H9 (cell line): ENCODE measurements at regions not wholly inside any gene's neighbourhood (a gene's known extent, or its start where the extent isn't known, plus 50 kb on each side); places are given as distances from the start of the nearest gene placed in this dataset.

Experiments used
- DNase-seq: peaks from one replicate; pipeline ENCODE4 v3.0.0-alpha.2; 2017
- H2AFZ ChIP-seq: one replicate; pipeline ENCODE4 v1.6.1; 2013; ENCODE audit warnings: mild to moderate bottlenecking, low read length, control low read depth, moderate library complexity
- H2AK5ac ChIP-seq: 2 replicates; pipeline ENCODE4 v1.6.1; 2013; ENCODE audit warnings: low read length, control low read depth, mixed read lengths; ENCODE audit not compliant: insufficient read length
- H2BK120ac ChIP-seq: one replicate; pipeline ENCODE4 v1.6.1; 2013; ENCODE audit warnings: low read depth, mild to moderate bottlenecking, low read length, control low read depth, inconsistent platforms; ENCODE audit not compliant: poor library complexity, severe bottlenecking
- H2BK12ac ChIP-seq: 2 replicates; pipeline ENCODE4 v1.6.1; 2013; ENCODE audit warnings: low read length, control low read depth, mixed read lengths, low read depth; ENCODE audit not compliant: insufficient read length
- H2BK15ac ChIP-seq: 2 replicates; pipeline ENCODE4 v1.6.1; 2013; ENCODE audit warnings: low read depth, low read length, control low read depth
- H2BK20ac ChIP-seq: one replicate; pipeline ENCODE4 v1.6.1; 2013; ENCODE audit warnings: low read depth, mild to moderate bottlenecking, low read length, control low read depth, inconsistent platforms; ENCODE audit not compliant: poor library complexity, severe bottlenecking
- H2BK5ac ChIP-seq: 2 replicates; pipeline ENCODE4 v1.6.1; 2013; ENCODE audit warnings: low read length, control low read depth, mixed read lengths; ENCODE audit not compliant: insufficient read length
- H3K14ac ChIP-seq: 2 replicates; pipeline ENCODE4 v1.6.1; 2013; ENCODE audit warnings: low read length, control low read depth; ENCODE audit not compliant: insufficient read depth
- H3K18ac ChIP-seq: 2 replicates; pipeline ENCODE4 v1.6.1; 2013; ENCODE audit warnings: low read depth, mild to moderate bottlenecking, mixed read lengths, low read length, control low read depth; ENCODE audit not compliant: insufficient read length
- H3K23ac ChIP-seq: 2 replicates; pipeline ENCODE4 v1.6.1; 2013; ENCODE audit warnings: low read length, control low read depth, mixed read lengths, low read depth; ENCODE audit not compliant: insufficient read length
- H3K23me2 ChIP-seq: 2 replicates; pipeline ENCODE4 v1.6.1; 2013; ENCODE audit warnings: low read depth, mild to moderate bottlenecking, mixed read lengths, low read length, control low read depth; ENCODE audit not compliant: insufficient read length, poor library complexity, severe bottlenecking
- H3K27ac ChIP-seq: 2 replicates; pipeline ENCODE4 v1.5.1; 2013; ENCODE audit warnings: low read length, control low read depth, mixed read lengths, low read depth; ENCODE audit not compliant: insufficient read length
- H3K27me3 ChIP-seq: 2 replicates; pipeline ENCODE4 v1.6.1; 2013; ENCODE audit warnings: low read length, control low read depth, inconsistent platforms; ENCODE audit not compliant: insufficient read depth
- H3K4ac ChIP-seq: 2 replicates; pipeline ENCODE4 v1.6.1; 2013; ENCODE audit warnings: low read depth, mild to moderate bottlenecking, control low read depth, inconsistent platforms, low read length, moderate library complexity
- H3K4me1 ChIP-seq: 2 replicates; pipeline ENCODE4 v1.6.1; 2013; ENCODE audit warnings: low read length, control low read depth, inconsistent platforms; ENCODE audit not compliant: insufficient read depth
- H3K4me2 ChIP-seq: 2 replicates; pipeline ENCODE4 v1.6.1; 2013; ENCODE audit warnings: low read length, control low read depth, mixed read lengths; ENCODE audit not compliant: insufficient read length, insufficient read depth
- H3K56ac ChIP-seq: 2 replicates; pipeline ENCODE4 v1.6.1; 2013; ENCODE audit warnings: low read depth, mild to moderate bottlenecking, mixed read lengths, low read length, control low read depth; ENCODE audit not compliant: insufficient read length
- H3K79me1 ChIP-seq: 2 replicates; pipeline ENCODE4 v1.6.1; 2013; ENCODE audit warnings: low read depth, mild to moderate bottlenecking, moderate library complexity, low read length, control low read depth, inconsistent platforms; ENCODE audit not compliant: insufficient read depth, poor library complexity, severe bottlenecking
- H3K79me2 ChIP-seq: 2 replicates; pipeline ENCODE4 v1.6.1; 2013; ENCODE audit warnings: low read length, control low read depth, inconsistent platforms; ENCODE audit not compliant: insufficient read depth
- H3K9ac ChIP-seq: 2 replicates; pipeline ENCODE4 v1.6.1; 2013; ENCODE audit warnings: low read length, control low read depth, mixed read lengths; ENCODE audit not compliant: insufficient read length; ENCODE audit errors: extremely low read depth
- H3K9me3 ChIP-seq: one replicate; pipeline ENCODE4 v1.6.1; 2013; ENCODE audit warnings: low read depth, low read length, inconsistent platforms; ENCODE audit not compliant: control insufficient read depth
- H3T11ph ChIP-seq: one replicate; pipeline ENCODE4 v1.6.1; 2013; ENCODE audit warnings: mild to moderate bottlenecking, low read length, control low read depth, inconsistent platforms
- H4K20me1 ChIP-seq: one replicate; pipeline ENCODE4 v1.6.1; 2013; ENCODE audit not compliant: control insufficient read depth, insufficient read length, insufficient read depth
- H4K5ac ChIP-seq: 2 replicates; pipeline ENCODE4 v1.6.1; 2013; ENCODE audit warnings: low read depth, mild to moderate bottlenecking, mixed read lengths, low read length, control low read depth; ENCODE audit not compliant: insufficient read length
- H4K8ac ChIP-seq: replicated peaks from 2 replicates; pipeline ENCODE4 v1.6.1; 2013; ENCODE audit warnings: low read length, control low read depth, mixed read lengths, low read depth; ENCODE audit not compliant: insufficient read length
- H4K91ac ChIP-seq: 2 replicates; pipeline ENCODE4 v1.6.1; 2013; ENCODE audit warnings: low read depth, mild to moderate bottlenecking, moderate library complexity, mixed read lengths, low read length, control low read depth; ENCODE audit not compliant: insufficient read length
- H3K27ac Mint-ChIP-seq, 3 experiments: 2 replicates in 2 of 3; 3 replicates in 1 of 3; pipeline ENCODE4 v1.8.0; 2020 to 2021; ENCODE audit warnings: mixed read lengths in 3 of 3, mild to moderate bottlenecking in 1 of 3, moderate library complexity in 1 of 3
- H3K27me3 Mint-ChIP-seq: 2 replicates; pipeline ENCODE4 v1.8.0; 2021; ENCODE audit warnings: low read depth, mild to moderate bottlenecking, moderate library complexity, mixed read lengths
- H3K36me3 Mint-ChIP-seq, 3 experiments: 2 replicates in 2 of 3; 3 replicates in 1 of 3; pipeline ENCODE4 v1.8.0; 2020 to 2021; ENCODE audit warnings: low read depth in 3 of 3, mixed read lengths in 3 of 3; ENCODE audit not compliant: insufficient read depth in 1 of 3
- H3K4me1 Mint-ChIP-seq, 2 experiments: 2 replicates each; pipeline ENCODE4 v1.8.0; 2020; ENCODE audit warnings: mixed read lengths in 2 of 2
- H3K4me3 Mint-ChIP-seq, 2 experiments: 2 replicates in 1 of 2; 3 replicates in 1 of 2; pipeline ENCODE4 v1.8.0; 2020 to 2021; ENCODE audit warnings: mild to moderate bottlenecking in 2 of 2, mixed read lengths in 2 of 2, moderate library complexity in 1 of 2
- H3K9me3 Mint-ChIP-seq, 2 experiments: 2 replicates in 1 of 2; 3 replicates in 1 of 2; pipeline ENCODE4 v1.8.0; 2020; ENCODE audit warnings: mild to moderate bottlenecking in 2 of 2, mixed read lengths in 2 of 2, moderate library complexity in 1 of 2
- CTCF ChIP-seq: fragments of 200-600 bp; sonication (generic); conservative IDR thresholded peaks from 3 replicates; pipeline ENCODE4 v1.8.0; 2021; ENCODE audit warnings: antibody characterized with exemption, mild to moderate bottlenecking
- WGBS: extraction: QIAGEN DNeasy Blood & Tissue Kit; methylation state at CpG from one replicate; pipeline ENCODE4 v1.1.7; 2013; ENCODE audit warnings: missing lambda C conversion rate, low lambda C conversion rate, mixed read lengths; ENCODE audit not compliant: insufficient read length; ENCODE audit errors: extremely low coverage; 5-methylcytosine and 5-hydroxymethylcytosine counted together

- peaks cover 5 to 8% (median 6%) of the 10 kb centered on the region in 3 experiments for H3K36me3 Mint-ChIP-seq
- Histone ChIP-seq H2AFZ (no peak overlapping the region), H2BK12ac (no peak overlapping the region), H2BK15ac (no peak overlapping the region), H3K18ac (no peak overlapping the region), H4K20me1 (no peaks in the 10 kb centered on the region), H2BK20ac (no peak overlapping the region), H4K91ac (no peak overlapping the region), H4K5ac (no peak overlapping the region), H3K9me3 (peaks cover under 1% of the 10 kb centered on the region), H3K4me2 (no peak overlapping the region), H3K23ac (no peak overlapping the region), H3K4me1 (no peaks in the 10 kb centered on the region; the same call in 1 of the 2 replicates), H3K79me1 (no peaks in the 10 kb centered on the region), H2BK120ac (no peak overlapping the region), H2AK5ac (no peak overlapping the region), H4K8ac (no peak overlapping the region), H3T11ph (no peak overlapping the region), H3K14ac (no peak overlapping the region), H3K23me2 (no peaks in the 10 kb centered on the region), H3K4ac (no peak overlapping the region), H3K56ac (no peak overlapping the region), H2BK5ac (no peak overlapping the region), H3K79me2 (no peaks in the 10 kb centered on the region), H3K27ac (no peak overlapping the region), H3K27me3 (no peaks in the 10 kb centered on the region), H3K9ac (no peak overlapping the region)
- TF ChIP-seq CTCF = no peak
- no peak overlapping the region for H3K4me3 Mint-ChIP-seq
- no peaks in the 10 kb centered on the region for H3K27me3 Mint-ChIP-seq
- H3K27ac Mint-ChIP-seq = no peak overlapping the region
- WGBS = no CpG with 5 or more reads among the region's 2 CpGs
- peaks cover 12 to 16% of the 10 kb centered on the region in 2 experiments for H3K9me3 Mint-ChIP-seq
- no peaks in the 10 kb centered on the region for H3K4me1 Mint-ChIP-seq
- DNase-seq = no peak
These were observed 124.5 kb downstream of the AHR start for GRCh38 chr7:17422966-17423365.
